IPS-NIHi7 (cell line): ENCODE measurements at regions not wholly inside any gene's neighbourhood (a gene's known extent, or its start where the extent isn't known, plus 50 kb on each side); places are given as distances from the start of the nearest gene placed in this dataset.

Experiments used
- DNase-seq: peaks from one replicate; pipeline ENCODE4 v3.0.0; 2012; ENCODE audit warnings: mixed read lengths; ENCODE audit errors: extremely low spot score

GRCh38 chr12:124458992-124459851, 108.2 kb downstream of the NCOR2 start:
- no peak for DNase-seq

- DNase-seq, result no peak
Observed at GRCh38 chr12:124458220-124458991, 109.0 kb downstream of the NCOR2 start.

DNA sequence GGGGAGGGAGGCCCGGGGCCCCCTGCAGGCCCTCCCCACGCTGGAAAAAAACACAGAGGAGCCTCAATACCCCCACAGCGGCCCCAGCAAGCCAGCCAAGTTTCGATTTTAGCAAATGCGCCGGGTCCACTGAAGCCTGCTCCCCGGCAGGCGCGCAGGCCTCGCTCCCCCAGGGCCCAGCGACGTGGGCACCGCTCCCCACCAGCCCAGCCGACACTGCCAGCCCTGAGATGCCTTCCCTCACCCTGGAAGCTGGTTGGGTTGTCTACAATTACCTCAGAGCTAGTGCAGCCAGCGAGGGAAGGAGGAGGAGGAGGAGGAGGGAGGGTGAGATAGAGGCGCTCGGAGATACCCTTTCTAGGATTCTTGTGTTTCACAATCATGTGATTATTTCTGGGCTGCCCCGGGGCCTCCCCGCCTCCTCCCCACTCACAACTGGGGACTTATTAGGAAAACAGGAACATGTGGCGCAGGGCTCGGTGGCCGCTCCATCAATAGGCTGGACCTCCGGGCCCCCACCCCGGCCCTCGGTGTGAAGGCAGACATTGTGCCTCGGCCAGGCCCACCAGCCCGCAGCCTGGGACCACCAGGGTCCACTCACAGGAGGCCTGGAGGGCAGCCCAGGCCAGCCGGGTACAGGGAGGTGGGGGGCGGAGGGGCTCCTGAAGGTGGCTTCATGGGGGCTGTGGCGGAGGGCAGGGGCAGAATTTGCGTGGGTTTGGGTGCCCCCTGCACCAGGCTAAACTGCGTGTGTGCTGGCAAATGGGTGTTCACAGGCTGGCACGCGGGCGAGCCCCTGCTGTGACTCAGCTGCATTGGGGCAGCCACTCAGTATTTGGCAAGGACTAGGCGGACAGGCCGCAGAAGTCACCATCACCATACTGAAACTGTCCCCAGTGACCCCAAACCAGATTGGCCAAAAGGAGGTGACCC, 109.9 kb downstream of the NCOR2 start:
- DNase-seq, result no peak

- no peak for DNase-seq
Observed at GRCh38 chr12:124456652-124457152, 110.7 kb downstream of the NCOR2 start.

DNA sequence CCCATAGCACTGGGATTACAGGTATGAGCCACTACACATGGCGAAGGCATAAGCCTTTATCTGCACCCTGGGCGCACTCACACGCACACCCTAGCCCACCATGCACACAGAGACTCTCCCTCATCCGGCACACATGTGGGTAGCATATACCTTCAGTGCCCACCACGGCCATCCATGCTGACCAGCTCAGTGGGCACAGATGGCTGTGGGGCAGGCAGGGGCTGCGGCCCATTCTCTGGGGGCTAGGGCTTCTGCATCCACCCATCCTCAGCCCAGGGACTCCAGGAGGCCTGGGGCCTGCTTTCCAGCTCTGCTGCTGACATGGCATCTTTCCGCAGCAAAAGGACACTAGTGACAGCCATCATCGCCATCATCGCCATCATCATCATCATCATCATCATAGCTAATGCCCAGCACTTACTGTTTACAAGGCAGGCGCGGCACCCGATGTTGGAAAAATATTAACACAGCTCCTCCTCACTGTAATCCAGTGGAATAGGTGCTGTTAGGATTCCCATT, 111.2 kb downstream of the NCOR2 start:
- no peak for DNase-seq

- no peak for DNase-seq
Observed at GRCh38 chr12:124455336-124455735, 112.1 kb downstream of the NCOR2 start.

DNA sequence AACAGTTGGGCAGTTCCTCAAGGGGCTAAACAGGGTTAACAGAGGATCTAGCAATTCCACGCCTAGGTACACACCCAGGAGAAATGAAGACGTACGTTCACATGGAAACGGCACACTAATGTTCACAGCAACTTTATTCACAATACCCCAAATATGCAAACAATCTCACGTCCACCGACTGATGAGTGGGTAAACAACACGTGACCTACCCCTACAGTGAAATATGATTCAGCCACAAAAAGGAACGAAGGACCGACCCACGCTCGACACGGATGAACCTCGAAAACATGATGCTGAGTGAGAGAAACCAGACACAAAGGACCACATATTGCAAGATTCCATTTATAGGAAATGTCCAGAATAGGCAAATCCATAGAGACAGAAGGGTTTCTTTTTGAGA, 112.7 kb downstream of the NCOR2 start:
- no peak for DNase-seq

DNA sequence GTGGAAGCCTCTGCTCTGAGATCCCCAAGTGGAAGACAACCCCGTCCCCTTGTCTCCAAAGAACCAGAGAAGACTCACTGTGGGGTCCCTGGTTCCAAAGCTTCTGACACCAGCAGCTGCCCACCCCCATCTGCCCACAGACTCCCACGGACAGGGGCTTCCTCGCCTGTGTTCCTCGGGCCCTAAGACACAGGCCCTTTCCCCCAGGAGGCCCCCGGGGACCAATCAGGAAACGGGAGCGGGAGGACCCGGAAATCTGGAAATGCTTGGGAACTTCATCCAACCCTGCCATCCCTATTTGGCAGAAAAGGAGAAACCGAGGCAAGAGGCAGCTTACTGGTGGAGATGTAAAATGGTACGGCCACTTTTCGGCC, 113.1 kb downstream of the NCOR2 start:
- no peak for DNase-seq

GRCh38 chr12:124453419-124454351, 113.7 kb downstream of the NCOR2 start:
- DNase-seq, result no peak

GRCh38 chr12:124452576-124453331, 114.7 kb downstream of the NCOR2 start:
- DNase-seq, result no peak

- DNase-seq, result no peak
Observed at GRCh38 chr12:124451637-124452243, 115.7 kb downstream of the NCOR2 start.

- DNase-seq, result no peak
Observed at GRCh38 chr12:124451016-124451415, 116.4 kb downstream of the NCOR2 start.

DNA sequence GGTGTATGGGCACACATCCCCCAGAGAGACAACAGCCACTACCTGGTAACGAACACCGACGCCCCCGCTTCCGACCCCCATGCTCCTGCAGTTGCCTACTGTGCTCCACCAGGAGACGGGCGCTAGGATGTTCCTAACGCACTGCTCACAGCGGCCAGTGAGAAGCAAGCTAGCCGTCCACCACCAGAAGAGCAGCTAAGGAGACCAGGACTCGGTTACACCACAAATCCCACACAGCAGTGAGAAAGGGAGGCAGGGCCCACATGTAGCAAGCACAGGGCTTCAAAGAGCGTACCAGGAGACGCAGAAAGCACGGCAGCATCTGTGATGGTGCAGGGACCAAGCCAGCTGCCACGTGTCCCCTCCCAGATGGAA, 117.0 kb downstream of the NCOR2 start:
- no peak for DNase-seq

DNA sequence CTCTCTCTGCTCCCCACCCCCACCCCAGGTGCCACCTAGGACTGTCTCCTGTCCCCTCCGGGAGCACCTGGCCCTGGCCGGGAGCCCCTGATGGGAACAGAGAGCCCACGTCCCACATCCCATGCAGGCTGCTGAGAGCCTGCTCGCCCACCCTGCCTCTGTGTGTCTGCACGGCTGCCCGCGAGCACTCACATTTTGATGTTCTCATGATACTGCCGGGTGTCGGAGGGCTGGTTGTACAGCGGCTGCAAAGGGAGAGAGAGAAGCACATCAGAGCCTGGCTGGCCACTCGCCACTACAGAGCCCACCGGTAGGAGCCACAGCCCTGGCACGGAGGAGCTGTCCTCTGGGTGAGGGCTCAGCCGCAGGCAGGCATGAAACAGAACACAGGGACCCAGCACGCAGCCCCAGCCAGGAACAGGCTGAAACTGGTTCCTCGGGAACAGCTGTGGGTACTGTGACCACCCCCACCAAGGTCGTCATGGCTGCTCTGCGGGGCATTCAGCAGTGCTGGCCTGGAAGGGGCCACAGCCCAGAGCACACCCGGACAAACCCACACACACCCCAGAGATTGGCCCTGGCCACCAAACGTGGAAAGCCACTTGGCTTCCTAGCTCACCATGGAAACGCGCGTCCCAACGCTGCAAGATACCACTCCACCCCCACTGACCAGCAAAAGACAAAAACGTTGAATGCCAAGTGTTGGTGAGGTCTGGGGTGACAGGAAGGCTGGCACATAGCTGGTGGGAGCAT, 117.6 kb downstream of the NCOR2 start:
- DNase-seq, result no peak

GRCh38 chr12:124448955-124449622, 118.3 kb downstream of the NCOR2 start:
- DNase-seq, result no peak

- DNase-seq, result no peak
Observed at GRCh38 chr12:124448241-124448954, 119.0 kb downstream of the NCOR2 start.

- no peak for DNase-seq
Observed at GRCh38 chr12:124446364-124446763, 121.0 kb downstream of the NCOR2 start.
